Fibroblast of lung (primary cell): ENCODE measurements at regions not wholly inside any gene's neighbourhood (a gene's known extent, or its start where the extent isn't known, plus 50 kb on each side); places are given as distances from the start of the nearest gene placed in this dataset.

ENCODE experiments used
- DNase-seq, 2 donors: peaks; one replicate each; pipeline versions ENCODE4 v3.0.0 to v3.0.0-alpha.2; 2010; ENCODE audit warnings: low read depth in 2 of 2
- H2AFZ ChIP-seq: 2 replicates; pipeline ENCODE4 v1.5.1; 2012; ENCODE audit warnings: low read length, control low read depth, inconsistent platforms
- H3K27ac ChIP-seq: 2 replicates; pipeline ENCODE4 v1.5.1; 2011; ENCODE audit warnings: low read length, control low read depth; ENCODE audit not compliant: insufficient read depth
- H3K27me3 ChIP-seq: 2 replicates; pipeline ENCODE4 v1.5.1; 2011; ENCODE audit warnings: mild to moderate bottlenecking, low read length; ENCODE audit not compliant: control insufficient read depth, insufficient read depth
- H3K36me3 ChIP-seq: 2 replicates; pipeline ENCODE4 v1.5.1; 2011; ENCODE audit warnings: low read length; ENCODE audit not compliant: control insufficient read depth, insufficient read depth
- H3K4me1 ChIP-seq: 2 replicates; pipeline ENCODE4 v1.5.1; 2011; ENCODE audit warnings: low read length; ENCODE audit not compliant: control insufficient read depth, insufficient read depth; ENCODE audit errors: extremely low read depth
- H3K4me2 ChIP-seq: 2 replicates; pipeline ENCODE4 v1.5.1; 2011; ENCODE audit warnings: low read length, control low read depth; ENCODE audit not compliant: insufficient read depth; ENCODE audit errors: extremely low read depth
- H3K4me3 ChIP-seq, 4 experiments: fragments of 200-600 bp in 1 of 4; sonication (generic) in 1 of 4; replicated peaks in 1 of 4; 2 replicates each; pipeline ENCODE4 v1.5.1; 2011 to 2016; ENCODE audit warnings: low read length in 4 of 4, low read depth in 3 of 4, mild to moderate bottlenecking in 3 of 4, control low read depth in 2 of 4, inconsistent platforms in 1 of 4, mixed read lengths in 1 of 4; ENCODE audit not compliant: insufficient read depth in 1 of 4; ENCODE audit errors: control extremely low read depth in 1 of 4
- H3K79me2 ChIP-seq: 2 replicates; pipeline ENCODE4 v1.5.1; 2012; ENCODE audit warnings: mild to moderate bottlenecking, low read length, inconsistent platforms; ENCODE audit not compliant: control insufficient read depth, insufficient read depth
- H3K9ac ChIP-seq: 2 replicates; pipeline ENCODE4 v1.5.1; 2011; ENCODE audit warnings: mild to moderate bottlenecking, low read length, control low read depth; ENCODE audit not compliant: insufficient read depth
- H3K9me3 ChIP-seq: 2 replicates; pipeline ENCODE4 v1.5.1; 2012; ENCODE audit warnings: low read depth, low read length; ENCODE audit not compliant: control insufficient read depth, insufficient read depth
- H4K20me1 ChIP-seq: 2 replicates; pipeline ENCODE4 v1.5.1; 2011; ENCODE audit warnings: low read length; ENCODE audit not compliant: control insufficient read depth, insufficient read depth; ENCODE audit errors: extremely low read depth
- EZH2 ChIP-seq: IDR thresholded peaks from 2 replicates; pipeline ENCODE4 v1.5.1; 2012; ENCODE audit warnings: low read length, control low read depth, mild to moderate bottlenecking; ENCODE audit errors: missing control alignments
- TF ChIP-seq, protein P1 (sequence below), 2 donors: IDR thresholded peaks in 1 of 2; conservative IDR thresholded peaks in 1 of 2; 1 replicate in 1 of 2; 2 replicates in 1 of 2; pipeline ENCODE4 v1.5.1; 2011 to 2012; ENCODE audit warnings: low read length in 2 of 2, control low read depth in 1 of 2, inconsistent platforms in 1 of 2, low read depth in 1 of 2, mild to moderate bottlenecking in 1 of 2

GRCh38 chr12:125381373-125381772, 316.1 kb downstream of the AACS start:
- TF ChIP-seq, protein P1, sequence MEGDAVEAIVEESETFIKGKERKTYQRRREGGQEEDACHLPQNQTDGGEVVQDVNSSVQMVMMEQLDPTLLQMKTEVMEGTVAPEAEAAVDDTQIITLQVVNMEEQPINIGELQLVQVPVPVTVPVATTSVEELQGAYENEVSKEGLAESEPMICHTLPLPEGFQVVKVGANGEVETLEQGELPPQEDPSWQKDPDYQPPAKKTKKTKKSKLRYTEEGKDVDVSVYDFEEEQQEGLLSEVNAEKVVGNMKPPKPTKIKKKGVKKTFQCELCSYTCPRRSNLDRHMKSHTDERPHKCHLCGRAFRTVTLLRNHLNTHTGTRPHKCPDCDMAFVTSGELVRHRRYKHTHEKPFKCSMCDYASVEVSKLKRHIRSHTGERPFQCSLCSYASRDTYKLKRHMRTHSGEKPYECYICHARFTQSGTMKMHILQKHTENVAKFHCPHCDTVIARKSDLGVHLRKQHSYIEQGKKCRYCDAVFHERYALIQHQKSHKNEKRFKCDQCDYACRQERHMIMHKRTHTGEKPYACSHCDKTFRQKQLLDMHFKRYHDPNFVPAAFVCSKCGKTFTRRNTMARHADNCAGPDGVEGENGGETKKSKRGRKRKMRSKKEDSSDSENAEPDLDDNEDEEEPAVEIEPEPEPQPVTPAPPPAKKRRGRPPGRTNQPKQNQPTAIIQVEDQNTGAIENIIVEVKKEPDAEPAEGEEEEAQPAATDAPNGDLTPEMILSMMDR (conservative IDR thresholded peaks at IDR 0.05 in 1 of 2, IDR thresholded peaks at IDR 0.05 in 1 of 2; ENCODE audit: low read depth in 1 of 2, low read length in 2 of 2): no peak
- TF ChIP-seq EZH2: no peak
- no peaks in the 10 kb centered on the region for H3K27me3 ChIP-seq
- H3K9me3 ChIP-seq: no peaks in the 10 kb centered on the region
- no peaks in the 10 kb centered on the region for H3K79me2 ChIP-seq
- no peak for DNase-seq
- no peak overlapping the region for H3K27ac ChIP-seq
- no peak overlapping the region for H2AFZ ChIP-seq
- no peaks in the 10 kb centered on the region for H3K36me3 ChIP-seq
- H4K20me1 ChIP-seq: no peaks in the 10 kb centered on the region
- H3K4me3 ChIP-seq: no peak overlapping the region
- H3K4me2 ChIP-seq: no peak overlapping the region
- H3K4me1 ChIP-seq: no peaks in the 10 kb centered on the region
- H3K9ac ChIP-seq: no peak overlapping the region

DNA sequence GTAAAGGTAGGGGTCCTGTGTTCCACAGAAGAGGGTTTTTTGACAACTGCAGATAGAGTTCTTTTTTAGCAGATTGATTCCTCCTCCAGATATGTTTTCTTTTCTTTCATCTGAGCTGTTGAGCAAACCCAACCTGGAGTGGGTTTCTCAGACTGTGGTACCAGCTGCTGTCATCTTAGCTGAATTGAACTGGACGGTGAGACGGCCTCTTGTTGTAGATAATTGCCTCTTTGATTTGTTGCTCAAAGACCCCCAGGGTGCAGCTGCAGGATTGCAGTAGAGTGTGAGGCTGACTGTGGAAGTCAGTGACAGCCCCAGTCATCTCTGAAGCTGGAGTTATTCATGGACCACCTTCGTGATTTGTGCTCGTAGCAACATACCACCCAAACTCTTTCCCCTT, 317.7 kb downstream of the AACS start:
- TF ChIP-seq, protein P1 (conservative IDR thresholded peaks at IDR 0.05 in 1 of 2, IDR thresholded peaks at IDR 0.05 in 1 of 2; ENCODE audit: low read depth in 1 of 2, low read length in 2 of 2): no peak
- TF ChIP-seq EZH2: no peak

DNA sequence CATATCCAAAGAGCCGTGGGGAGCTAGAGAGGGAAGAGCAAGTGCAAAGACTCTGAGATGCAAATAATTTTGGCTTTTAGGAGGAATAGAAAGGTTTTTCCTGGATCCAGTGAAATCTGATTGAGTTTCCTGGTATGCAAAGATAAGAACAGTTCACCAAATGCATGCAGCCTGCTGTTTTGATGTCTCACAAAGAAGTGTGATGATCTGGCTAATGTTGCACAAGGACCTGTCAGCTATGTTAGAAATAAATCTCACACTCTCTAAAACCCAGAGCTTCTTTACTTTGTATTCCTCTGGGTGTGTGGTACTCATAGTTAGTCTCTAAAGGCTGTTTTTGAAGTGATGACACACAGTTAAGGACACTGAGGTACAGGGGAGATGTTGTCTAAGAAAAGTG, 321.4 kb downstream of the AACS start:
- TF ChIP-seq EZH2: no peak
- TF ChIP-seq, protein P1 (conservative IDR thresholded peaks at IDR 0.05 in 1 of 2, IDR thresholded peaks at IDR 0.05 in 1 of 2; ENCODE audit: low read depth in 1 of 2, low read length in 2 of 2): no peak
- H3K79me2 ChIP-seq: no peaks in the 10 kb centered on the region
- H3K27ac ChIP-seq: no peak overlapping the region
- no peaks in the 10 kb centered on the region for H3K27me3 ChIP-seq
- no peak overlapping the region for H3K9ac ChIP-seq
- H3K4me2 ChIP-seq: no peak overlapping the region
- no peaks in the 10 kb centered on the region for H4K20me1 ChIP-seq
- no peaks in the 10 kb centered on the region for H3K9me3 ChIP-seq
- DNase-seq: no peak
- no peaks in the 10 kb centered on the region for H3K36me3 ChIP-seq
- no peak overlapping the region for H3K4me3 ChIP-seq
- no peaks in the 10 kb centered on the region for H3K4me1 ChIP-seq
- H2AFZ ChIP-seq: no peak overlapping the region

More for the DNA sequence above, 317.7 kb downstream of the AACS start:
- no peak for DNase-seq
- H3K36me3 ChIP-seq: no peaks in the 10 kb centered on the region
- no peak overlapping the region for H3K4me3 ChIP-seq
- no peaks in the 10 kb centered on the region for H4K20me1 ChIP-seq
- H3K27me3 ChIP-seq: no peaks in the 10 kb centered on the region
- H2AFZ ChIP-seq: no peak overlapping the region
- no peaks in the 10 kb centered on the region for H3K4me1 ChIP-seq
- H3K27ac ChIP-seq: no peak overlapping the region
- H3K9ac ChIP-seq: no peak overlapping the region
- no peak overlapping the region for H3K4me2 ChIP-seq
- no peaks in the 10 kb centered on the region for H3K79me2 ChIP-seq
- H3K9me3 ChIP-seq: no peaks in the 10 kb centered on the region
